Panc1 (cell line): ENCODE measurements at regions not wholly inside any gene's neighbourhood (a gene's known extent, or its start where the extent isn't known, plus 50 kb on each side); places are given as distances from the start of the nearest gene placed in this dataset.

ENCODE experiments used
- CTCF ChIP-seq: fragments of 450-650 bp; IDR thresholded peaks from 2 replicates; pipeline ENCODE4 v1.5.1; 2017; ENCODE audit warnings: mild to moderate bottlenecking
- POLR2AphosphoS5 ChIP-seq: IDR thresholded peaks from 2 replicates; pipeline ENCODE4 v1.6.1; 2012; ENCODE audit warnings: mild to moderate bottlenecking, low read depth, low read length, moderate library complexity
- REST ChIP-seq, 2 experiments: IDR thresholded peaks; 2 replicates each; pipeline ENCODE4 v1.6.1; 2011 to 2012; ENCODE audit warnings: low read depth in 2 of 2, control low read depth in 1 of 2, low read length in 1 of 2, mild to moderate bottlenecking in 1 of 2, moderate library complexity in 1 of 2; ENCODE audit not compliant: insufficient read depth in 1 of 2
- SIN3A ChIP-seq: IDR thresholded peaks from 2 replicates; pipeline ENCODE4 v1.6.1; 2012; ENCODE audit warnings: low read depth, mild to moderate bottlenecking, low read length, moderate library complexity, borderline replicate concordance; ENCODE audit not compliant: insufficient read depth
- TCF7L2 ChIP-seq: IDR thresholded peaks from 2 replicates; pipeline ENCODE4 v1.6.1; 2011; ENCODE audit warnings: mild to moderate bottlenecking, low read depth, low read length, inconsistent platforms

- TF ChIP-seq CTCF (no peak), POLR2AphosphoS5 (no peak), REST (IDR thresholded peaks at IDR 0.05; ENCODE audit: insufficient read depth in 1 of 2, low read depth in 2 of 2, low read length in 1 of 2) (no peak), SIN3A (no peak), TCF7L2 (no peak)
These were observed 660.0 kb upstream of the B3GALT2 start for GRCh38 chr1:193846411-193846810.
